GM21447 (cell line): ENCODE measurements at regions not wholly inside any gene's neighbourhood (a gene's known extent, or its start where the extent isn't known, plus 50 kb on each side); places are given as distances from the start of the nearest gene placed in this dataset.
"Not testable (repeated sequence)": the region's sequence is repeated elsewhere in the genome, so short reads cannot be mapped to it uniquely, and the experiment has no call there.

Experiments
- ATAC-seq: cut with Tn5 transposase; IDR thresholded peaks from one replicate; pipeline ENCODE4 v1.9.1; 2021; ENCODE audit not compliant: unreplicated experiment

DNA sequence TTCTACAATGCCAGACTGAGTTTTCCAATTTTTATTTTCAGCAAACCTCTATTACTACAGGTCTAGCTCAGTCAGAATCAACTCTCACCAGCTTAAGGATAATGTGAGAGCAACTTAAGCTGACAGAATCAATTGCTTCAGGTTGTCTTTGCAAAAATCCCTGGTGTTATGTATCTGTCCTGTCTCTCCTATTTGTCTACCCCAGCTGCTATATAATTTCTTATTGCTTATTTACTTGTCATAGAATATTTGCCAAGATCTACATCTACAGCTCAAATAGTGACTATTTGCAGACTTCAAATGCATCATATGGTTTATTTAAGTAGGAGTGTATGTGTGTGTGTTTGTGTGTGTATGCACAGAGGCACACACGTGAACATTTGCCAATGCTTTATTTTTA, 54.1 kb downstream of the FOXG1 start:
- no peak for ATAC-seq

DNA sequence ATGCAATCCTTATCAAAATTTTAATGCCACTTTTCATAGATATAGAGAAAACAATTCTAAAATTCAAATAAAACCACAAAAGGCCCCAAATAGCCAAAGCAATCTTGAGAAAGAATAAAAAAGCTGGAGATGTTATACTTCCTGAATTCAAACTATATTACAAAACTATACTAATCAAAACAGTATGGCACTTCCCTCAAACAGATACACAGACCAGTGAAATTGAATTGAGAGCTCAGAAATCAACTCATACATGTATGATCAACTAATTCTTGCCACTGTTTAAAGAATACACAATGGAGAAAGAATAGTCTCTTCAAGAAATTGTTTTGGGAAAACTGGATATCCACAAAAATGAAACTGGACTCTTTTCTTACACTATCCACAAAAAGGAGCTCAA, 55.4 kb downstream of the FOXG1 start:
- no peak for ATAC-seq

DNA sequence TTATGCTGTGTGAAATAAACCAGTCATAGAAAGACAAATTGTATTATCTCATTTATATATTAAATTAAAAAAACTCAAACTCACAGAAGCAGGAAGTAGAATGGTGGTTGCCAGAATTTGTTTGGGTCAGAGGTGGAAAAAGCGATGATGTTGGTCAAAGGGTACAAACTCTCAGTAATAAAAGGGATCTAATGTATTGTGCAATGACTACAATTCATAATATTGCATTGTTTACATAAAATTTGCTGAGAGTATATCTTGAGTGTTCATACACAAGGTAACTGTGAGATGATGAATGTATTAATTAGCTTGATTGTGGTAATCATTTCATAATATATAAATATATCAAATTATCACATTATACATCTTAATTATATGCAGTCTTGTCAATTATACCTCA, 56.7 kb downstream of the FOXG1 start:
- no peak for ATAC-seq

DNA sequence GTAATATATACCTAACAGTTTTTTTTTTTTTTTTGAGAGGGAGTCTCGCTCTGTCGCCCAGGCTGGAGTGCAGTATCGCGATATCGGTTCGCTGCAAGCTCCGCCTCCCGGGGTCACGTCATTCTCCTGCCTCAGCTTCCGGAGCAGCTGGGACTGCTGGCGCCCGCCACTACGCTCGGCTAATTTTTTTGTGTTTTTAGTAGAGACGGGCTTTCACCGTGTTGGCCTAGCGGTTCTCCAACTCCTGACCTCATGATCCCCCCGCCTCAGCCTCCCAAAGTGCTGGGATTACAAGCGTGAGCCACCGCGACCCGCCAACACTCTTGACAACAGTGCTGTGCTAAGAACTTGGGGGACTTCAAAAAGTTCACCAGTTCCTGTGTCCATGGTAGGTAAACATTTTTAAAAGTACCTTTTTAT, 63.5 kb downstream of the FOXG1 start:
- ATAC-seq = no peak

DNA sequence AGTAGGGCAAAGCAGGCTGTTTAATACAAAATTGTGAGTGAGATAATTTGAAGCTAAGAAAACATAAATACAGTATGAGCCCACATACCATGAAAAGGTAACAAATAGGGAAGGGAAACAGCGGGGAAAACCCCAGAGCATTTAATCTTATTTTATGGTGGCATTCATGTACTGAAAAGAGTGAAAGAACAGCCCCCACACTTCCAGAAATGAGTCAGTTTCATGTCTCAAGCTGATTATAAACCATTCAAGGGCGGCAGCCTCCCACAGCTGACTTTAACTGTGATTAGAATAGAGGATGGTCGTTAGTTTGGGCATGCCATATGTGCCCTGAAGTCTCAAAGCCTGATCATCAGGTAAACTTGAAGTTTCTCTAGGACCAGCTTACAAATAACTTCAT, 64.5 kb downstream of the FOXG1 start:
- ATAC-seq = peak; percentile 96

DNA sequence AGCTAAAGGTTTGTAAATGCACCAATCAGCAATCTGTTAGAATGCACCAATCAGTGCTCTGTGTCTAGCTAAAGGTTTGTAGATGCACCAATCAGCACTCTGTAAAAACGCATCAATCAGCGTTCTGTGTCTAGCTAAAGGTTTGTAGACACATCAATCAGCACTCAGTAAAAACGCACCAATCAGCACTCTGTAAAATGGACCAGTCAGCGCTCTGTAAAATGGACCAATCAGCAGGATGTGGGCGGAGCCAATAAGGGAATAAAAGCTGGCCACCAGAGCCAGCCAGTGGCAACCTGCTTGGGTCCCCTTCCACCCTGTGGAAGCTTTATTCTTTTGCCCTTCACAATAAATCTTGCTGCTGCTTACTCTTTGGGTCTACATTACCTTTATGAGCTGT, 76.0 kb downstream of the FOXG1 start:
- ATAC-seq = not testable (repeated sequence)

DNA sequence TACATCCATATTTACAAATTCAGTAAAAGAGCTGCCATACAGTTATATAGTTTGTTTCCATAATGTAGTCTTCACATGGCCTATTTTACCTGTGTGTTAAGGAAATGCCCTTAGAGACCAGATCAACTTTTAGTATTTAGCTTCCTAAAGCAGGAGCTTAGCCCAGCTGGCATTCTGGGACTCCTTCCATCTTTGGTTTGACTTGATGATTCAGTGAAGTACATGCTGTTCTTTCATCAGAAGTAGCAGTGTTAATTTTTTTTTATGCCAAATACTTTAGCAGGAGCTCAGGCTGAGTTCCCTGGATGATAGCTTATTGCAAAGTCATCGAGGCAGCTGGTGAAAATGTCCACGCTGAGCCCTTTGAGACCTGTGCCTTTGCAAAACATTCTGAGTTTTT, 101.0 kb downstream of the FOXG1 start:
- ATAC-seq = no peak

DNA sequence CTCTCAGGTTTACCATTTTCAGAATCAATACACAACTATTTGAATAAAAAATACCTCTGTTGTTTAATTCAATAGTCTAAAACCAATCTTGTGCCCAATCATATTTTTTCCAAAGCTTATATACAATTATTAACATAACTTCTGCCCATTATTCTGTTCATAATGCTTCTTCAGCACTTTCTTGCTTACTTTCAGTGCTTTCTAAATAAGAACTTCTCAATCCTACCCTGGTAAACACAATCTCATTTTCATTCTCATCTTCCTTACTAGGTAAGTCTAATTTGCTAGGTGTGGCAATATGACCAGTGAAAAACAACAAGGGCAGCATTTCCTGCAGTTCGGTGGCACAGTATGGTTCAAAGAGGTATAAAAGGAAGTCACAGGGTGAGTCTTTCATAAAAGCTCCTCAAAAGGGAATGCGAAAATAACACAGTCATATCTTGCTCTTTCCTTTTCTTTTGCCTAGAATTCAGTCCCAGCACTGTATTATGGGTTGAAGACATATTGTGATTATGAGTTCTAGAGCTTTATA, 103.5 kb downstream of the FOXG1 start:
- ATAC-seq = no peak

DNA sequence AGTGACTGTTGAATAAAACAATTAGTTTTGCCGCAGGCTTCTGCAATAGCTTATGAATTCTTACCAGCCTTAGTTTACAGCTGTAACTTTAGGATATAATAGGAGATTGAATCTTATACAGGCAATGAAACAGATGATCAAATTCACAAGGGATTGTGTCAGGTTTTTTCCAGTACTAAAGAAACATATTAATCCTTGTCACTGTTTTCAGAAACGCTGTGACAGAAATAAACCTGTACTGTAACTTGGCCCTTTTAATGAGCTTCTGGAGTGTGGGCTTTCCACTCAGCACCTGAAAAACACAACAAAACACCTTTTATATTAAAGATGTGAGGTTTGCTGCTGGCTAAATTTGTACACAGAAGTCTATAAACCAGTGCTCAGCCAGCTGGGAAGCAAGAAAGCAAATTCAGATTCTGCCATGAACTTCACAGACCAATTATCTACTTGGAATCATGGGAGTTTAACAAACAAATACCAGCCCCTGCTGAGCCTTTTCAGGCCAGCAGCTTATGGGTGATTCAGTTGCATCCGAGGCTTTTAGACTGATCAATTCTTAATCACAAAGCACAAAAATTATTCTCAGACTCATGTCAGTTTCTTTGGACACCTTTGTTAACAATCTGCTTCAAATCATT, 109.5 kb downstream of the FOXG1 start:
- ATAC-seq = no peak

DNA sequence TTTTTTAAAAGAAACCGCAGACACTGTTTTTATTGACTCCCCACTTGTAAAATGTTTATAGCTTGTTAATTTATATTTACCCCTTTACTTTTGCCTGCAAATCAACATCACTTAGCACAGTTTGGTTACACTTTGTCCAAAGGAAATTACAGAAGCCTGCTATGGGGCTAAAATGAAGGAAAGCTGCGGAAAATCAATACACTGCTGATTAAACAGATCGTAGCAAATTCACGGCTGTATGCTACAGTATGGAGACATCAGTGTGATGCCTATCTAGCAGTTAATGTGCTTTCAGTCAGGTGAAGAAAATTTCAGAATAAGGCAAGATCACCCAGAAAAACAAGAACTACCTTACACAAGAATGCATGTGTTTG, 110.0 kb downstream of the FOXG1 start:
- ATAC-seq = no peak

DNA sequence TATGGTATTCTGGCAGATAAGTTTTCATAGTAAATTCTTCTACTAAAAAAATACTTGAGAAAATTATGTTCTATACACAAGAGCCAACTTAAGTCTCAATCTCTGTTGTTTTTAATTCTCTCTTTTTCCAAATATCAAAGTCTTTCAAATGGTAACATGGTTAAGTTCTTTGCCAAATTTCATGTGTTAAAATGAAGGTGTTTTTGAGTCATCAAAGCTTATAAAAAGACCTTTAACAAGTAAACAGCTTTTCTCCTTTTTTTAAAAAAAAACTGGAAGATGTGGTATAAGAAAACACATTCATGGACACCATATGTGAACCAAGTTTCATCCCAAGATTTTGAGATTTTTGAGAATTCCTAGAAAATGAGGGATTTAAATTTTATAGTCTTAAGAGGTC, 111.3 kb downstream of the FOXG1 start:
- ATAC-seq = no peak

DNA sequence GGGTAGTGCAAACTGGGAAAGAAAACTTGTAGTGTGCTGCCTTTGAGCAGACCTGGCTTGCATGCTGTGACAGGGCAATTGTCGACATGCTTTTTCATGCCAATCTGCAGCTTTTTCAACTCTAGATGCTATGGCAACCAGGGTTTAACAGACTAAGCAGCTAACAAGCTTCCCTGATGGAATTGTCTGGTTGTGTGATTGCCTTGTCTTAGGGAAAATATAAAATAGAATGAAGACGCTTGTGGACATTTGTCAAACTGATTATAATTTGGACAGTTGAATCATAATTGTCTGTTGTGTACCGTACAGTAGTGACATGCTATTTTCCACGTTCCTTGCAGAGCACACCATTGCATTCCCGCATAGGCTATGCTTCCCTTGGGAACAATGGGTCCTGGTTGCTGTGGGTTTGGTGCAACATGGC, 113.0 kb downstream of the FOXG1 start:
- no peak for ATAC-seq

DNA sequence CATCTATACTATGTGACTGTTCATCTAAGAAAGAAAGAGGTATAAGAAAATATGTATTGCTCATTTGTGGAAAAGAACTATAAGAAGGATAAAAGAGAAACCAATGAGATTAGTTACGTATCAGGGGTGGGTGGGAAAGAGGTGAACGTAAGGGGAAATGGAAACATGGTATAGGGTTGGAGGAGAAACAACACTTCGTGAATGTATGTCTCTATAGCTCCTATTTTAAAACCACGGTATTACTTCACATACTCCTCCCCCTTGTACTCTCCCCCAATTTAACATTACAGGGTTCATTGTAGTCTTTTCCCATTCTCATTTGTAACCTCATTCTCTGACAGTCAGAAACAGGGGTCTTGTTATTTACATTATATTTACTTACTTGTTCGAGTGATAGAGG, 120.4 kb downstream of the FOXG1 start:
- ATAC-seq = no peak

DNA sequence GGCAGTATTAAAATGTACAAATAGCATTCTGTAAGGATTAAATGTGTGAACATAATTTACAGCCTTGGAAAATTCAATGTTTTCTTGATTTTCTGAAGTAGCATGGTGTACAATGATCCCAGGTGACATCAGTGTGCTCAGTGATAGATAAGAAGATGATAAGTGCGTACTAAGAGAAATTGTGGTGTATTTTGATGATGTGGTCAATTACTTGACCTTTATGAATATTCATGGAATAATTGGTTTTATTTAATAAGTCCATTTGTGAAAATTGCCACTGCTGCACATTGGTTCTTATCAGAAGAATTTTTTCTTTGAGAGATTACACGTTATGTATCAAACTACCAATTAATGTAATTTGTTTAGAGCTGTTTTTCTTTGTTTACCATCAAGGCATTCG, 128.8 kb downstream of the FOXG1 start:
- ATAC-seq = no peak

DNA sequence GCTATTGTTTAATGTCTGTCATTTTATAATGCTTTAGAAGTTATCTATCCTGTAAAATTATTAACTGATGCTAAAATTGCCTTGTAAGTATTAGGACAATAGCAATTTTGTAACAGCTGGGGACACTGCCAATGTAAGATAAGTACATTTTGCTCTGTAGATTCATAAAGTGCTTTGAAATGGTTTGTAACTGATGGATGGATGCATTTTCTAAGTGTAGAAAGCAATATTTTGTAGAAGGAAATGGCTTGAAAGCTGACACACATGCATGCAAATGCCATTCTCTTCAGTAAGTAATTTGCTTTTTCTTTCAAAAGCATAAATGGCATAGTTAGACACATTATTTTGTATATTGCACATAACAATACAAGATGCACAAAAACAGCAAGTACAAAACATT, 129.8 kb downstream of the FOXG1 start:
- no peak for ATAC-seq

DNA sequence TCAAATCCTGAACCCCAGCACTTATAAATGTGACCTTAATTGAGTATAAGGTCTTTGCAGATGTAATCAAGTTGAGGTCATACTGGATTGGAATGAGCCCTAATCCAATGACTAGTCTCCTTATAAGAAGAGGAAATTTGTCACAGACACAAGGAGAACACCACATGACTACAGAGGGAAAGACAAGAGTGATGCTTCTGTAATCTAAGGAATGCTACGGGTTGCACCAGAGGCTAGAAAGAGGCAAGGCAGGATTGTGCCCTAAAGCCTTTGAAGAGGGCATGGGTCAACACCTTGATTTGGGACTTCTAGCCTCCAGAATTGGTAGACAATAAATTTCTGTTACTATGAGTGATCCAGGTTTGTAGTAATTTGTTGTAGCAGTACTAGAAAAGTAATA, 135.0 kb downstream of the FOXG1 start:
- no peak for ATAC-seq

DNA sequence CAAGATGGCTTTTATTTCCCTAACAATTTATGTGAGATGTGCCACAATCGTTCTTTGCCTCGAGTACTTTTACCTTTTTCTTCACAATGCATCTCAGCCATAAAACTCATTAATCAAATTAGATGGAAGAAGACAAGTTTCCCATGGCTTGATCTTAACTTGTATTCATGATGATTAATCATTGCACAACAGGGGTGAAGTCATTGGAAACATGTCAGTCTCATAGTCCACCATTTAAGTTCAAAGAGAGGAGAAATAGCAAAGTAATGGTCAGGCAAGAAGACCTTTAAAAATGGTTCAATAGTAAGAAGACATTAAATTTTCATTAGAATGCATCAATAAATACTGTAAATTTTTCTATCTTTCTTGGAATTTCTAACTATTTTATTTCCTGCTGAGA, 136.3 kb downstream of the FOXG1 start:
- ATAC-seq = no peak

DNA sequence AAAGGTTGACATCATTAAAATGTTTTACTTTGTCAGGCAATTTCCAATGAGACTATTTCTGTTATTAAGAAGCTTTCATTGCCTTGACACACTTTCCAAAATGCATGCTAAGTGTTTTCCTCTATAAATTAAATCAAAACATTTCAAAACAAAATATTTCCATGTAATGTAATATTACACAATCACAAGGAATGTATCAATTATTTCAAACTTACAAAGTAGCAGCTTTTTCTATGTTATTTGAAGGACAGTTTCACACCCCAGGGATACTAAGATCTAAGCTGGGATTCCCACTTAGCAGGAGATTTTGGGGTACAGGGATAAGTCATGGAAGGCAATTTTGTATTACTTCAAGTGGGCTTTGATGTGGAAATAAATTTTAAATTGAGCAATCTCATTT, 144.9 kb downstream of the FOXG1 start:
- no peak for ATAC-seq

DNA sequence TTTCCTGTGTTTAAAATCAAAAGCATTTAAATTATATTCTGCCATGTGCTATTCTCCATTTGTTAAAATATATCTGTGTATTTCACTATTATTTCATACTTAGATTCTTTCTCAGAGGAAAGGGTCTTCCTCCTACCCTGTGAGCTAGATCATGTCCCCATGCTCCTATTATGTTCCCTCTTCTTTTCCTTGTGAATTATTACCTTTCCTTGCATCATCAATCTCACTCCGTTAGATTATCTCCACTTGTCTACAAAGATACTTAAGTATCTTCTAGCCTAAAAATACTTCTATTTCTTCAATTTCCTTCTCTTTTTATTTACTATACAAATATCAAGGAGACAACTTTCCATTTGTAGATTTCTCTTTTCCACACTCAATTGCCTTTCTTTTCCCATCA, 146.5 kb downstream of the FOXG1 start:
- no peak for ATAC-seq

DNA sequence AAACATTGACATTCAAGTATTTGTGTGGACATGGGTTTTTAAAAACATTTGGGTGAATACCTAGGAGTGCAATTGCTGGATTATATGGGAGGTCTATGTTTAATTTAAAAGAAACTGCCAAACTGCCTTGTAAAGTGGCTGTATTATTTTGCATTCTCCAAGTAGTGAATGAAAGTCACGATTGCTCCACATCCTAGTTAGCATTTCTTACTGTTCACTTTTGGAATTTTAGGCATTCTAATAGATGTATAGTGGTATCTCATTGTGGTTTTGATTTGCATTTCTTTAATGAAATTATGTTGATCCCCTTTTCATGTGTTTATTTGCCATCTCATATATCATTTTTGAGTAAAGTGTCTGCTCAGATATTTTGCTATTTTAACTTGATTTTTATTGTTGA, 159.5 kb downstream of the FOXG1 start:
- ATAC-seq = no peak

DNA sequence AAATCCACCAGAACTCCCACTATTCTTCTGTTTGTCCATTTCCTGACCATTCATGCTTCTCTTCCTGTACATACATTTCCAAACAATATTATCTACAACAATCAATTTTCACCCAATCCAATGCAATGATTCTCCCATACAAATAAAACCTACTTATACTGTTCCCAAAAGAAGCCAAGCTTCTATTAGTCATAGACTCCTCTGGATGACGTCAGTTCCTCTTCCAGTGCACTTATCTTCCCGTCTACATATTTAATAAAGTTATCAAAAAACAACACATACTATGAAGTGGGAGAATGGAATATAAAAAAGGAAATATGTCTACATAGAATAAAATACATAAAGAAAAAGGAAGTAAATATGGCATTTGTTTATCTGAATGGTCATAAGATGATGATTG, 165.4 kb downstream of the FOXG1 start:
- ATAC-seq = no peak

DNA sequence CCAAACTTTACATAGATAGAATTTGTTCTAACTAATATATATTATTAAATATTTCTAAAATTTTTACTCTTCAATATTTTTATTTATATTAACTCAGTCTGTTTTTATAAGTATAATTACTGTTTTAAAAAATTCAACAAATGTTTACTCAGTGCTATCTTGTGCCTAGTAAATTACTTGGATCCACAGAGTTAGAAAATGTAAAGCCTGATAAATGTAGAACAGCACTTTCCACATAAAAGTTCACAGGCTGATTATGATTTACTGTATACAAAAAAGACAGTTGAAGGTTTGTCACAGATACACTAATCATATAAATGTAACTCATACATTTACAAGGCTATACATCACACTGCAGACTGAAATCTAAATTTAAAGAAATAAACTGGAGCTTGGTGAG, 170.0 kb downstream of the FOXG1 start:
- no peak for ATAC-seq

DNA sequence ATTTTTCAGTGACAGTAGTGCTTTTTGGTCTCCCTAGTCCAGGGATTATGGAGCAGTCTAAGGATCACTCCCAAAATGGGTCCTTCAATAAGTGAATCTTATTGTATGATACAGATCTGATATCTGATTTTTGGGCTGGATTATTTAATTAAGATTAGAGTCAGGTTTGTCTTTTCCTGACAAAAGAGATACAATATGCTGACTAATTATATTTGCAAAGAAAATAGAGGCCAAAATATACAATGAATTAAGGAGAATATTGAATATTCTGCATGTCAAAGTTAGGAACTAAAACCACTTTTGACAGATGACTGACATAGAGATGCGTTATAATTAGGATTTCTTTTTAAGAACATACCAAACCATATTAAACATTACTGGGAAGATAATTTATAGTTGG, 175.2 kb downstream of the FOXG1 start:
- no peak for ATAC-seq
